K562 (cell line): ENCODE measurements at regions not wholly inside any gene's neighbourhood (a gene's known extent, or its start where the extent isn't known, plus 50 kb on each side); places are given as distances from the start of the nearest gene placed in this dataset.

Experiments used
- ATAC-seq: fragments of 200-7000 bp; cut with Tn5 transposase; 3 replicates; pipeline ENCODE4 v1.9.1; 2020; ENCODE audit warnings: moderate library complexity
- BruUV-seq: library from RNA; stranded (reverse); fragments of 400-500 nt; replicated peaks from 2 replicates; lab custom pipeline; 2021; lab: Mats Ljungman, UMichigan
- CTCF ChIA-PET: fragments of 300-600 bp; formaldehyde crosslinking; extraction: SDS; loops from one replicate; lab custom pipeline; 2021; ENCODE audit warnings: low intra/inter-chr PET ratio; lab: Yijun Ruan, JAX
- POLR2A ChIA-PET: fragments of 300-600, 350-650 bp; sonication (Branson Sonifier 250); formaldehyde crosslinking; extraction: SDS; loops from one replicate; lab custom pipeline; 2021; ENCODE audit warnings: antibody characterized with exemption, inconsistent platforms; lab: Yijun Ruan, JAX
- DNase-seq, 4 experiments: peaks; one replicate each; pipeline versions ENCODE4 v3.0.0 to v3.0.0-alpha.2; 2011 to 2018; ENCODE audit warnings: low spot score in 3 of 4, mixed read lengths in 3 of 4; ENCODE audit errors: extremely low read depth in 1 of 4
- FAIRE-seq: peaks from 2 replicates; lab custom pipeline; 2011; peaks lifted over from hg19 to GRCh38; lab: Jason Lieb, UNC
- H2AFZ ChIP-seq: 2 replicates; pipeline ENCODE4 v1.6.0; 2011; ENCODE audit warnings: low read depth, low read length, control low read depth, inconsistent platforms
- H3K27ac ChIP-seq: fragments of 200-600 bp; 3 replicates; pipeline ENCODE4 v1.8.0; 2011; ENCODE audit warnings: low read depth, mild to moderate bottlenecking, control low read depth, inconsistent platforms, low read length, moderate library complexity, mixed read lengths; ENCODE audit errors: extremely low read depth
- H3K27me3 ChIP-seq, 2 experiments: fragments of 300-600 bp in 1 of 2; 2 replicates in 1 of 2; 3 replicates in 1 of 2; pipeline versions ENCODE4 v1.6.0 to v1.8.0; 2011; ENCODE audit warnings: inconsistent platforms in 2 of 2, low read length in 2 of 2, mild to moderate bottlenecking in 1 of 2, mixed read lengths in 1 of 2, moderate library complexity in 1 of 2; ENCODE audit not compliant: control insufficient read depth in 2 of 2, insufficient read depth in 2 of 2
- H3K36me3 ChIP-seq: fragments of 300-600 bp; 3 replicates; pipeline ENCODE4 v1.8.0; 2011; ENCODE audit warnings: mild to moderate bottlenecking, low read length, inconsistent platforms; ENCODE audit not compliant: control insufficient read depth, insufficient read depth
- H3K4me1 ChIP-seq, 2 experiments: fragments of 200-600 bp in 1 of 2; replicated peaks in 1 of 2; 2 replicates in 1 of 2; 3 replicates in 1 of 2; pipeline versions ENCODE4 v1.5.1 to v1.8.0; 2011; ENCODE audit warnings: inconsistent platforms in 2 of 2, low read length in 2 of 2, mild to moderate bottlenecking in 1 of 2, mixed read lengths in 1 of 2, moderate library complexity in 1 of 2; ENCODE audit not compliant: control insufficient read depth in 2 of 2, insufficient read depth in 2 of 2
- H3K4me2 ChIP-seq: 2 replicates; pipeline ENCODE4 v1.6.1; 2011; ENCODE audit warnings: low read length, control low read depth, inconsistent platforms, mixed read lengths; ENCODE audit not compliant: insufficient read depth
- H3K4me3 ChIP-seq: fragments of 200-600 bp; sonication (generic), shearing (Covaris generic); 2 replicates; pipeline ENCODE4 v1.5.1; 2016; ENCODE audit warnings: control low read depth, inconsistent platforms
- H3K79me2 ChIP-seq: fragments of 200-600 bp; 3 replicates; pipeline ENCODE4 v1.8.0; 2011; ENCODE audit warnings: low read length, inconsistent platforms; ENCODE audit not compliant: control insufficient read depth, insufficient read depth
- H3K9ac ChIP-seq, 2 experiments: 2 replicates each; pipeline versions ENCODE4 v1.6.0 to v1.6.1; 2011; ENCODE audit warnings: low read depth in 2 of 2, low read length in 2 of 2, control low read depth in 1 of 2, inconsistent platforms in 1 of 2, mild to moderate bottlenecking in 1 of 2, mixed read lengths in 1 of 2; ENCODE audit not compliant: insufficient read depth in 1 of 2
- H3K9me1 ChIP-seq: one replicate; pipeline ENCODE4 v1.6.0; 2011; ENCODE audit warnings: inconsistent platforms, mild to moderate bottlenecking, low read length, moderate library complexity; ENCODE audit not compliant: control insufficient read depth, insufficient read depth
- H3K9me3 ChIP-seq: replicated peaks from 2 replicates; pipeline ENCODE4 v1.5.1; 2011; ENCODE audit warnings: low read depth, low read length, inconsistent platforms; ENCODE audit not compliant: control insufficient read depth, insufficient read depth
- H4K20me1 ChIP-seq: replicated peaks from 2 replicates; pipeline ENCODE4 v1.6.1; 2011; ENCODE audit warnings: low read length, inconsistent platforms, mixed read lengths; ENCODE audit not compliant: control insufficient read depth, insufficient read depth
- ARNT ChIP-seq, 2 experiments: fragments of 450-650 bp; IDR thresholded peaks; 2 replicates each; pipeline ENCODE4 v1.6.1; 2016; ENCODE audit warnings: mild to moderate bottlenecking in 1 of 2
- CC2D1A ChIP-seq: fragments of 450-650 bp; IDR thresholded peaks from 2 replicates; pipeline ENCODE4 v1.6.1; 2017; ENCODE audit warnings: mild to moderate bottlenecking
- EGR1 ChIP-seq: fragments of 450-650 bp; conservative IDR thresholded peaks from 2 replicates; pipeline ENCODE4 v1.6.1; 2017; ENCODE audit warnings: mild to moderate bottlenecking
- ETS2 ChIP-seq: IDR thresholded peaks from 2 replicates; pipeline ENCODE4 v1.6.1; 2016; ENCODE audit warnings: borderline replicate concordance, missing genetic modification characterization, mild to moderate bottlenecking, moderate library complexity, missing compliant biosample characterization; ENCODE audit not compliant: poor library complexity, severe bottlenecking
- GATAD2A ChIP-seq: fragments of 450-650 bp; IDR thresholded peaks from 2 replicates; pipeline ENCODE4 v1.6.1; 2017
- ILK ChIP-seq: fragments of 450-650 bp; IDR thresholded peaks from 2 replicates; pipeline ENCODE4 v1.6.1; 2016; ENCODE audit warnings: missing genetic modification characterization, low read depth, mild to moderate bottlenecking, missing compliant biosample characterization, moderate library complexity, borderline replicate concordance
- MTA3 ChIP-seq: fragments of 450-650 bp; formaldehyde crosslinking; IDR thresholded peaks from 2 replicates; pipeline ENCODE4 v1.6.1; 2017; ENCODE audit warnings: mild to moderate bottlenecking, borderline replicate concordance
- MYNN ChIP-seq, 2 experiments: sonication (generic); formaldehyde crosslinking in 1 of 2; IDR thresholded peaks; 2 replicates each; pipeline versions ENCODE4 v1.5.0 to v1.6.1; 2016 to 2020; ENCODE audit warnings: antibody characterized with exemption in 1 of 2, missing genetic modification reagents in 1 of 2
- NCOA4 ChIP-seq: fragments of 450-650 bp; IDR thresholded peaks from 2 replicates; pipeline ENCODE4 v1.6.1; 2018; ENCODE audit warnings: mild to moderate bottlenecking; ENCODE audit not compliant: partially characterized antibody
- OTX1 ChIP-seq: fragments of 450-650 bp; formaldehyde crosslinking; IDR thresholded peaks from 2 replicates; pipeline ENCODE4 v1.4.0; 2022; ENCODE audit warnings: mild to moderate bottlenecking
- POLR2AphosphoS2 ChIP-seq: IDR thresholded peaks from 2 replicates; pipeline ENCODE4 v1.6.1; 2012; ENCODE audit warnings: low read length, improper control_type of control experiment
- RHOXF2B ChIP-seq: fragments of 250-450 bp; sonication (Bioruptor Pico); conservative IDR thresholded peaks from 2 replicates; pipeline ENCODE4 v1.5.1; 2021
- RUNX1 ChIP-seq: sonication (generic); IDR thresholded peaks from 2 replicates; pipeline ENCODE4 v1.6.1; 2016; ENCODE audit warnings: antibody characterized with exemption, low read depth
- TAL1 ChIP-seq: fragments of 450-650 bp; IDR thresholded peaks from 2 replicates; pipeline ENCODE4 v1.6.1; 2016; ENCODE audit warnings: mild to moderate bottlenecking
- ZFP1 ChIP-seq: fragments of 450-650 bp; formaldehyde crosslinking; IDR thresholded peaks from 2 replicates; pipeline ENCODE4 v1.4.0; 2020; ENCODE audit warnings: mild to moderate bottlenecking, mixed read lengths
- ZFP30 ChIP-seq: fragments of 250-450 bp; sonication (Bioruptor Pico); IDR thresholded peaks from 2 replicates; pipeline ENCODE4 v1.8.0; 2022; ENCODE audit warnings: moderate library complexity, mild to moderate bottlenecking, inconsistent platforms, borderline replicate concordance
- ZNF143 ChIP-seq: sonication (generic); formaldehyde crosslinking; IDR thresholded peaks from 2 replicates; pipeline ENCODE4 v1.9.0; 2022; ENCODE audit warnings: mild to moderate bottlenecking, missing genetic modification reagents
- ZNF253 ChIP-seq: fragments of 250-450 bp; sonication (Bioruptor Pico); conservative IDR thresholded peaks from 2 replicates; pipeline ENCODE4 v1.6.1; 2021; ENCODE audit warnings: mild to moderate bottlenecking
- ZNF431 ChIP-seq: sonication (generic); formaldehyde crosslinking; IDR thresholded peaks from 2 replicates; pipeline ENCODE4 v1.8.0; 2022; ENCODE audit warnings: mild to moderate bottlenecking, missing genetic modification reagents
- WGBS: fragments of 100-300 bp; shearing (Covaris generic); methylation state at CpG from one replicate; pipeline ENCODE4 v1.1.6; 2016; ENCODE audit warnings: low coverage, mixed read lengths; ENCODE audit not compliant: insufficient coverage; ENCODE audit errors: missing lambda C conversion rate; 5-methylcytosine and 5-hydroxymethylcytosine counted together
- in situ Hi-C: fragments of 300-500 bp; cut with MboI; formaldehyde crosslinking; loops from 4 replicates; pipeline ENCODE4 v1.15.0; 2018; ENCODE audit warnings: inconsistent platforms, mixed read lengths
- intact Hi-C: fragments of 100-400 bp; cut with micrococcal nuclease; formaldehyde crosslinking; loops from 2 replicates; pipeline ENCODE4 v1.14.2; 2022
- TF ChIP-seq, protein P1 (sequence below): fragments of 250-450 bp; sonication (Bioruptor Pico); IDR thresholded peaks from 2 replicates; pipeline ENCODE4 v1.4.0; 2020; ENCODE audit warnings: mild to moderate bottlenecking, moderate library complexity
- TF ChIP-seq, protein P2 (sequence below): sonication (generic); formaldehyde crosslinking; IDR thresholded peaks from 2 replicates; pipeline ENCODE4 v1.8.1; 2022; ENCODE audit warnings: missing genetic modification reagents

DNA sequence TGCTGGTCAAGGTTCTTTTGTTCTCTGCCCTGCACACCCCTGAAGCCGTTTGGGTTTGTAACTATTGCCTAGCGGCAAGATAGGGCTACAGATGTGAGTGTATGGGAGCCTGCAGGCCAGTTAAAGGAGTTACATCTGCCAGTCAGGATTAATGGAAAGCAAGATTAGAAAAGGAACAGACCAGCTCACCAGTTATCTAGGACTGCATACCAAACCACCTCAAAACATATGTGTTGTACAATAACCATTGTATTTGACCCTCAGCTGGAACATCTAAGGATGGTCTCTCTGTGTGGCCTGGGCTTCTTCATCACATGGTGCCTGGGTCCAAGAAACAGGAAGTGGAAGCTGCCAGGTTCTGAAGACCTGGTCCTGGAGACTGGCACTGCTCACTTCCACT lies 52.5 kb upstream of the FBXO28 start:
- Histone ChIP-seq H3K27ac (no peak overlapping the region), H3K9me1 (no peaks in the 10 kb centered on the region), H2AFZ (peak overlapping the region; percentile 61), H3K9me3 (peaks cover 2% of the 10 kb centered on the region; the same call in 1 of the 2 replicates), H3K36me3 (no peaks in the 10 kb centered on the region), H3K4me3 (no peak overlapping the region), H3K9ac (no peak overlapping the region), H4K20me1 (no peaks in the 10 kb centered on the region), H3K4me2 (peak overlapping the region; percentile 28; the same call in 1 of the 2 replicates), H3K27me3 (no peaks in the 10 kb centered on the region), H3K4me1 (peaks cover 4 to 6% of the 10 kb centered on the region in 2 experiments; a peak in 4 of 5 replicates), H3K79me2 (no peaks in the 10 kb centered on the region)
- peak; percentile 64 to 79 (median 76) for DNase-seq
- ATAC-seq = peak; percentile 90
- intact Hi-C loops = loop anchor here (5.0 kb wide), 2 partner anchors 46 to 271 kb away; partner anchors contain the start of gene NVL
- CTCF ChIA-PET = no interaction called here
- peak; percentile 84 for FAIRE-seq
- POLR2A ChIA-PET = interaction anchor here (1.1 to 2.2 kb wide), 4 partner anchors 10 to 19 kb away, joined by 3 to 12 read pairs (median 5); no protein-coding TSS in a partner anchor
- in situ Hi-C loops = no loop called here
- no TSS peak for BruUV-seq
- WGBS = 5% methylated on average over 2 of the region's 2 CpGs
- TF ChIP-seq ILK (tag) = no peak
- no peak for TF ChIP-seq ZFP1 (CRISPR knock-in tag)
- no peak for TF ChIP-seq OTX1
- TF ChIP-seq, protein P1, sequence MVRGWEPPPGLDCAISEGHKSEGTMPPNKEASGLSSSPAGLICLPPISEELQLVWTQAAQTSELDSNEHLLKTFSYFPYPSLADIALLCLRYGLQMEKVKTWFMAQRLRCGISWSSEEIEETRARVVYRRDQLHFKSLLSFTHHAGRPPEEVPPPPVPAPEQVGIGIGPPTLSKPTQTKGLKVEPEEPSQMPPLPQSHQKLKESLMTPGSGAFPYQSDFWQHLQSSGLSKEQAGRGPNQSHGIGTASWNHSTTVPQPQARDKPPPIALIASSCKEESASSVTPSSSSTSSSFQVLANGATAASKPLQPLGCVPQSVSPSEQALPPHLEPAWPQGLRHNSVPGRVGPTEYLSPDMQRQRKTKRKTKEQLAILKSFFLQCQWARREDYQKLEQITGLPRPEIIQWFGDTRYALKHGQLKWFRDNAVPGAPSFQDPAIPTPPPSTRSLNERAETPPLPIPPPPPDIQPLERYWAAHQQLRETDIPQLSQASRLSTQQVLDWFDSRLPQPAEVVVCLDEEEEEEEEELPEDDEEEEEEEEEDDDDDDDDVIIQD (CRISPR knock-in tag) = no peak
- no peak for TF ChIP-seq RHOXF2B (CRISPR knock-in tag)
- TF ChIP-seq TAL1 = peak; percentile 86
- TF ChIP-seq ZFP30 (CRISPR knock-in tag) = no peak
- TF ChIP-seq EGR1 = no peak
- TF ChIP-seq MYNN (IDR thresholded peaks at IDR 0.05) = peak; percentile 47; the same call in 1 of the 2 replicates
- no peak for TF ChIP-seq MYNN (CRISPR knock-in tag; IDR thresholded peaks at IDR 0.05)
- TF ChIP-seq NCOA4 = no peak
- no peak for TF ChIP-seq ZNF431 (CRISPR knock-in tag)
- 0 out of 4 replicates have a peak, but pooled peaks of 1 of the 2 experiments have one; percentile 45 for TF ChIP-seq ARNT (IDR thresholded peaks at IDR 0.05)
- TF ChIP-seq ETS2 (tag) = no peak
- TF ChIP-seq POLR2AphosphoS2 = no peak
- TF ChIP-seq CC2D1A = peak; percentile 32; the same call in 1 of the 2 replicates
- no peak for TF ChIP-seq ZNF143 (CRISPR knock-in tag)
- no peak for TF ChIP-seq RUNX1
- no peak for TF ChIP-seq ZNF253 (CRISPR knock-in tag)
- 0 out of 2 replicates have a peak, but pooled peaks have one; percentile 10 for TF ChIP-seq MTA3
- TF ChIP-seq, protein P2, sequence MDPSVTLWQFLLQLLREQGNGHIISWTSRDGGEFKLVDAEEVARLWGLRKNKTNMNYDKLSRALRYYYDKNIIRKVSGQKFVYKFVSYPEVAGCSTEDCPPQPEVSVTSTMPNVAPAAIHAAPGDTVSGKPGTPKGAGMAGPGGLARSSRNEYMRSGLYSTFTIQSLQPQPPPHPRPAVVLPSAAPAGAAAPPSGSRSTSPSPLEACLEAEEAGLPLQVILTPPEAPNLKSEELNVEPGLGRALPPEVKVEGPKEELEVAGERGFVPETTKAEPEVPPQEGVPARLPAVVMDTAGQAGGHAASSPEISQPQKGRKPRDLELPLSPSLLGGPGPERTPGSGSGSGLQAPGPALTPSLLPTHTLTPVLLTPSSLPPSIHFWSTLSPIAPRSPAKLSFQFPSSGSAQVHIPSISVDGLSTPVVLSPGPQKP = no peak
- no peak for TF ChIP-seq GATAD2A
